Body of pancreas (tissue), 4 donors: ENCODE measurements at regions not wholly inside any gene's neighbourhood (a gene's known extent, or its start where the extent isn't known, plus 50 kb on each side); places are given as distances from the start of the nearest gene placed in this dataset.

Experiments
- CTCF ChIP-seq, 7 experiments: fragments of 450-650 bp in 4 of 7; fragments of 200-600 bp in 3 of 7; sonication (generic) in 3 of 7; IDR thresholded peaks; one replicate each; pipeline ENCODE4 v1.5.1; 2016 to 2019; ENCODE audit warnings: antibody characterized with exemption in 7 of 7
- POLR2A ChIP-seq, 3 donors: fragments of 450-650 bp; IDR thresholded peaks; one replicate each; pipeline ENCODE4 v1.6.1; 2016; ENCODE audit warnings: antibody characterized with exemption in 3 of 3, mild to moderate bottlenecking in 2 of 3

- TF ChIP-seq POLR2A (IDR thresholded peaks at IDR 0.05) (no peak), CTCF (IDR thresholded peaks at IDR 0.05) (no peak)
Measured at GRCh38 chr1:191101960-191102359, 624.3 kb upstream of the BRINP3 start.
